ENCODE measurements at regions not wholly inside any gene's neighbourhood (a gene's known extent, or its start where the extent isn't known, plus 50 kb on each side); places are given as distances from the start of the nearest gene placed in this dataset.

- TF ChIP-seq CBX5 (CRISPR knock-in tag; IDR thresholded peaks at IDR 0.05; ENCODE audit: borderline replicate concordance) (no peak), NFYB (CRISPR knock-in tag; IDR thresholded peaks at IDR 0.05) (no peak), KDM1A (CRISPR knock-in tag; IDR thresholded peaks at IDR 0.05) (no peak), ETV5 (CRISPR knock-in tag; IDR thresholded peaks at IDR 0.05; ENCODE audit: borderline replicate concordance) (no peak), HES4 (CRISPR knock-in tag; IDR thresholded peaks at IDR 0.05; ENCODE audit: borderline replicate concordance) (no peak), SAFB2 (CRISPR knock-in tag; IDR thresholded peaks at IDR 0.05; ENCODE audit: borderline replicate concordance, low read depth) (no peak), SKI (IDR thresholded peaks at IDR 0.05; ENCODE audit: partially characterized antibody) (no peak), JUND (CRISPR knock-in tag; IDR thresholded peaks at IDR 0.05) (no peak), SNAPC2 (CRISPR knock-in tag; IDR thresholded peaks at IDR 0.05) (no peak)
Measured at GRCh38 chrX:44094821-44095530, 121.8 kb upstream of the NDP start (continued).

DNA sequence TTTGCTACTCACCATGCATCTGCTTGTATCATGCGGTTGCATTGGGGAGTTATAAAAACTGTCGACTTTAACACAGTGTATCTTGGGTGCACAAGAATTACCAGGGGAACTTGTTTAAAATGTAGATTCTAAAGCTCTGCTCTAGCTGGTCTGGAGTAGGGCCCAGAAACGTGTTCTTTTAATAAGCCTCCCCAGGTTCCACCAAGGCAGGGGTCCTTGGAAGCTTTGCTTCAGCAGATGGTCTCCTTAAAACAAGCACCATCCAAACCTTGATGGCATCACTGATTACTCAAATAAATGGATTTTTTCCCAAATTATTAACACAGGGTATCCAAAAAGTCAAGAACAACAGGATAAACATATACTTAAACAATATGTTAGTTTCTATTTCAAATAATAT, 120.2 kb upstream of the NDP start:
- Histone ChIP-seq H3K27ac (ENCODE audit: extremely low read length, insufficient read depth, low read length) (no peak overlapping the region), H3K36me3 (replicated peaks in 1 of 2; ENCODE audit: control insufficient read depth in 1 of 2, insufficient read depth in 2 of 2, low read length in 2 of 2) (no peaks in the 10 kb centered on the region), H3K4me2 (ENCODE audit: low read depth, low read length) (no peak overlapping the region), H3K9ac (ENCODE audit: insufficient read depth, low read depth, low read length) (no peak overlapping the region), H3K27me3 (ENCODE audit: control insufficient read depth in 1 of 2, insufficient read depth in 2 of 2, low read length in 2 of 2) (no peaks in the 10 kb centered on the region), H3K79me2 (ENCODE audit: insufficient read depth, low read length) (no peaks in the 10 kb centered on the region), H2AFZ (ENCODE audit: low read length) (no peak overlapping the region), H4K20me1 (ENCODE audit: insufficient read depth, low read length) (no peaks in the 10 kb centered on the region), H3K9me3 (ENCODE audit: low read length) (no peaks in the 10 kb centered on the region), H3K4me3 (replicated peaks in 1 of 3; ENCODE audit: insufficient read depth in 1 of 3, low read depth in 2 of 3, low read length in 3 of 3) (no peak overlapping the region), H3K4me1 (ENCODE audit: insufficient read depth, low read length) (peaks cover 13% of the 10 kb centered on the region)
- ChIA-PET CTCF (ENCODE audit: low intra/inter-chr PET ratio, low total read pairs) (no interaction called here), POLR2A (no interaction called here)
- BruUV-seq (replicated peaks) = no TSS peak
- in situ Hi-C loops (cut with HindIII; ENCODE audit: extremely low pct_ligation_motif_present, low pct_unique_long_range_greater_than_20kb) (no loop called here), intact Hi-C loops (cut with micrococcal nuclease; ENCODE audit: unreplicated experiment) (no loop called here)
- ATAC-seq = no peak
- WGBS (ENCODE audit: low lambda C conversion rate) = 50% methylated on average over 3 of the region's 3 CpGs
- TF ChIP-seq ZNF83 (CRISPR knock-in tag; IDR thresholded peaks at IDR 0.05; ENCODE audit: borderline replicate concordance) = no peak
- TF ChIP-seq ZSCAN5A (CRISPR knock-in tag; IDR thresholded peaks at IDR 0.05; ENCODE audit: borderline replicate concordance) = no peak
- DNase-seq (ENCODE audit: low spot score) = no peak
- no peak for FAIRE-seq
